Activated CD8-positive, alpha-beta memory T cell treated with anti-CD3 and anti-CD28 coated beads for 4 hours (primary cell): ENCODE measurements at regions not wholly inside any gene's neighbourhood (a gene's known extent, or its start where the extent isn't known, plus 50 kb on each side); places are given as distances from the start of the nearest gene placed in this dataset.

Experiments
- DNase-seq, 2 donors: peaks; one replicate each; pipeline ENCODE4 v3.0.0-alpha.2; 2020; ENCODE audit warnings: low read depth in 2 of 2

- DNase-seq: no peak
Observed at GRCh38 chr7:9854605-9855004, 1119.1 kb upstream of the PHF14 start.

GRCh38 chr7:9856668-9857067, 1117.0 kb upstream of the PHF14 start:
- DNase-seq: no peak

- DNase-seq: no peak
Observed at GRCh38 chr7:9863545-9863944, 1110.1 kb upstream of the PHF14 start.

- DNase-seq: no peak
Observed at GRCh38 chr7:9869151-9869550, 1104.5 kb upstream of the PHF14 start.

- DNase-seq: no peak
Observed at GRCh38 chr7:9869566-9869965, 1104.1 kb upstream of the PHF14 start.

GRCh38 chr7:9870674-9871073, 1103.0 kb upstream of the PHF14 start:
- DNase-seq: no peak

GRCh38 chr7:9874182-9874581, 1099.5 kb upstream of the PHF14 start:
- no peak for DNase-seq

- DNase-seq: no peak
Observed at GRCh38 chr7:9876053-9876452, 1097.6 kb upstream of the PHF14 start.

GRCh38 chr7:9889554-9889953, 1084.1 kb upstream of the PHF14 start:
- no peak for DNase-seq

- no peak for DNase-seq
Observed at GRCh38 chr7:9890092-9890491, 1083.6 kb upstream of the PHF14 start.

- no peak for DNase-seq
Observed at GRCh38 chr7:9891056-9891455, 1082.6 kb upstream of the PHF14 start.

- no peak for DNase-seq
Observed at GRCh38 chr7:9900339-9900738, 1073.3 kb upstream of the PHF14 start.

- DNase-seq: no peak
Observed at GRCh38 chr7:9921326-9921725, 1052.3 kb upstream of the PHF14 start.

- no peak for DNase-seq
Observed at GRCh38 chr7:9937944-9938631, 1035.6 kb upstream of the PHF14 start.

GRCh38 chr7:9939176-9939575, 1034.5 kb upstream of the PHF14 start:
- no peak for DNase-seq

- no peak for DNase-seq
Observed at GRCh38 chr7:9945131-9945530, 1028.5 kb upstream of the PHF14 start.

- no peak for DNase-seq
Observed at GRCh38 chr7:9945857-9946256, 1027.8 kb upstream of the PHF14 start.

- no peak for DNase-seq
Observed at GRCh38 chr7:9955138-9955537, 1018.5 kb upstream of the PHF14 start.

- DNase-seq: no peak
Observed at GRCh38 chr7:9958486-9958885, 1015.2 kb upstream of the PHF14 start.

- DNase-seq: no peak
Observed at GRCh38 chr7:9960460-9960859, 1013.2 kb upstream of the PHF14 start.

GRCh38 chr7:9961161-9961922, 1012.3 kb upstream of the PHF14 start:
- DNase-seq: no peak

GRCh38 chr7:9962742-9963141, 1010.9 kb upstream of the PHF14 start:
- DNase-seq: no peak
